Transverse colon (tissue), 4 donors: ENCODE measurements at regions not wholly inside any gene's neighbourhood (a gene's known extent, or its start where the extent isn't known, plus 50 kb on each side); places are given as distances from the start of the nearest gene placed in this dataset.

Experiments
- DNase-seq: peaks from one replicate; pipeline ENCODE4 v3.0.0-alpha.2; 2019
- H3K27ac ChIP-seq, 4 donors: fragments of 200-600 bp; sonication (generic); 2 replicates each; pipeline ENCODE4 v1.5.1; 2016 to 2018; ENCODE audit warnings: inconsistent platforms in 4 of 4
- H3K27me3 ChIP-seq: fragments of 200-600 bp; sonication (generic); 2 replicates; pipeline ENCODE4 v1.5.1; 2017; ENCODE audit warnings: inconsistent platforms
- H3K36me3 ChIP-seq, 4 donors: fragments of 200-600 bp; sonication (generic); 2 replicates each; pipeline ENCODE4 v1.5.1; 2017 to 2019; ENCODE audit warnings: inconsistent platforms in 4 of 4
- H3K4me1 ChIP-seq, 4 donors: fragments of 200-600 bp; sonication (generic); 2 replicates each; pipeline ENCODE4 v1.5.1; 2017 to 2020; ENCODE audit warnings: inconsistent platforms in 4 of 4
- H3K4me3 ChIP-seq, 4 donors: fragments of 200-600 bp; sonication (generic); 1 replicate in 1 of 4; 2 replicates in 3 of 4; pipeline versions ENCODE4 v1.5.1 to v1.6.1; 2017 to 2019; ENCODE audit warnings: inconsistent platforms in 4 of 4
- H3K9me3 ChIP-seq, 2 donors: fragments of 200-600 bp; sonication (generic); 2 replicates each; pipeline ENCODE4 v1.5.1; 2017 to 2019; ENCODE audit warnings: inconsistent platforms in 2 of 2
- EP300 ChIP-seq: sonication (generic); formaldehyde crosslinking; IDR thresholded peaks from one replicate; pipeline ENCODE4 v1.6.1; 2017; ENCODE audit warnings: antibody characterized with exemption, low read depth
- POLR2A ChIP-seq: fragments of 450-650 bp; IDR thresholded peaks from one replicate; pipeline ENCODE4 v1.6.1; 2016; ENCODE audit warnings: antibody characterized with exemption, mild to moderate bottlenecking, moderate library complexity
- POLR2AphosphoS5 ChIP-seq, 3 donors: sonication (generic); formaldehyde crosslinking; IDR thresholded peaks; one replicate each; pipeline ENCODE4 v1.6.1; 2016; ENCODE audit warnings: antibody characterized with exemption in 3 of 3
- WGBS, 2 donors: methylation state at CpG; one replicate each; pipeline ENCODE4 v1.1.5; 2018; ENCODE audit warnings: low coverage in 1 of 2; 5-methylcytosine and 5-hydroxymethylcytosine counted together
- in situ Hi-C, 4 donors: fragments of 200-750 bp; cut with MboI; loops; one replicate each; pipeline versions ENCODE4 v1.15.0 to v1.15.1; 2017; ENCODE audit warnings: low sequenced_read_pairs in 3 of 4, low pct_ligation_motif_present in 1 of 4, low pct_unique_long_range_greater_than_20kb in 1 of 4
- intact Hi-C: fragments of 100-400 bp; cut with DNase I; formaldehyde crosslinking; loops from one replicate; pipeline ENCODE4 v1.15.1; 2023; ENCODE audit warnings: low total_unique reads
- TF ChIP-seq, protein P1 (sequence below), 5 experiments: fragments of 200-600 bp in 3 of 5; fragments of 450-650 bp in 2 of 5; sonication (generic) in 3 of 5; IDR thresholded peaks; 1 replicate in 2 of 5; 2 replicates in 3 of 5; pipeline ENCODE4 v1.5.1; 2016 to 2017; ENCODE audit warnings: antibody characterized with exemption in 5 of 5, inconsistent platforms in 3 of 5, mild to moderate bottlenecking in 2 of 5, moderate library complexity in 1 of 5

DNA sequence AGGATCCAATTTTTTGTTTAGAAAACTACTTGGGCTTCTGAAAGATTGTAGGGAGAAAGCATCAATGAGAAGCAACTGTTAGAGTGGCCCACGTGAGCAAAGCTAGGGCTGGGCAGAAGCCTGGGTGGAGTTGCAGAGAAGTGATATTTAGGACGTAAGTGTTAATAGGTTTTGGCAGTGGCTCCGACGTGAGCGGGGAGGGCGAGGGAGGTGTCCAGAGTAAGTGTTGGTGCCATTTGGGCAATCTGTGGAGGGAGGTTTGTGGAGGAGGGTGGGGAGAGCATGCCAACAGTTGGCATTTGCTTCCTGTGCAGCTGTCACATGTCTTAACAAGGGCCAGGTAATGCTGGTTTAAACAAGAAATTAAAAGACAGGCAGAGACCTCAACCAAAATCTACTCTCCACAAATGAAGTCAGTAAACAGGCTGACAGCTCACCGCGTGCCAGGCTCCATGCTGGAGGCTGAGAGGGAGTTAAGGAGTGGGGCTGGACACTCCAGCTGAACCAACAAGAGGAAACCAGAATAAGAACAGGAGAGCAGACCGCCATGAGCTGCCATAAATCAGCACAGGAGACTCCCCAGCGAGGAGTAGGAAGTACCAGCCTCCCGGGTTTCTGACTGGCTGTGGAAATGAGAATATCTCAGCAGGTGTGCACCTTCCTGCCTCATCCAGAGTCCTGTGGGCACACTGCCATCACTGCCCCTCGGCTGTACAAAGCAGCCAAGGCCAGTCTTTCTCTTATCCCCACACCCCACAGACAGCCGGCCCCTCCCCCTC is 232.6 kb downstream of the ABHD5 start:
- no peak overlapping the region for H3K4me3 ChIP-seq
- H3K27me3 ChIP-seq: peaks cover 63% of the 10 kb centered on the region
- H3K36me3 ChIP-seq: no peaks in the 10 kb centered on the region
- H3K27ac ChIP-seq: no peak overlapping the region
- 10 to 19% methylated on average over 2 to 13 of the region's 13 CpGs for WGBS, 2 donors
- no peak for TF ChIP-seq POLR2AphosphoS5 (IDR thresholded peaks at IDR 0.05)
- TF ChIP-seq EP300: no peak
- no peak for TF ChIP-seq POLR2A
- TF ChIP-seq, protein P1, sequence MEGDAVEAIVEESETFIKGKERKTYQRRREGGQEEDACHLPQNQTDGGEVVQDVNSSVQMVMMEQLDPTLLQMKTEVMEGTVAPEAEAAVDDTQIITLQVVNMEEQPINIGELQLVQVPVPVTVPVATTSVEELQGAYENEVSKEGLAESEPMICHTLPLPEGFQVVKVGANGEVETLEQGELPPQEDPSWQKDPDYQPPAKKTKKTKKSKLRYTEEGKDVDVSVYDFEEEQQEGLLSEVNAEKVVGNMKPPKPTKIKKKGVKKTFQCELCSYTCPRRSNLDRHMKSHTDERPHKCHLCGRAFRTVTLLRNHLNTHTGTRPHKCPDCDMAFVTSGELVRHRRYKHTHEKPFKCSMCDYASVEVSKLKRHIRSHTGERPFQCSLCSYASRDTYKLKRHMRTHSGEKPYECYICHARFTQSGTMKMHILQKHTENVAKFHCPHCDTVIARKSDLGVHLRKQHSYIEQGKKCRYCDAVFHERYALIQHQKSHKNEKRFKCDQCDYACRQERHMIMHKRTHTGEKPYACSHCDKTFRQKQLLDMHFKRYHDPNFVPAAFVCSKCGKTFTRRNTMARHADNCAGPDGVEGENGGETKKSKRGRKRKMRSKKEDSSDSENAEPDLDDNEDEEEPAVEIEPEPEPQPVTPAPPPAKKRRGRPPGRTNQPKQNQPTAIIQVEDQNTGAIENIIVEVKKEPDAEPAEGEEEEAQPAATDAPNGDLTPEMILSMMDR (IDR thresholded peaks at IDR 0.05): no peak
- DNase-seq: no peak
- no peaks in the 10 kb centered on the region for H3K4me1 ChIP-seq
- in situ Hi-C loops (no loop called here), intact Hi-C loops (no loop called here)
- H3K9me3 ChIP-seq: no peaks in the 10 kb centered on the region

DNA sequence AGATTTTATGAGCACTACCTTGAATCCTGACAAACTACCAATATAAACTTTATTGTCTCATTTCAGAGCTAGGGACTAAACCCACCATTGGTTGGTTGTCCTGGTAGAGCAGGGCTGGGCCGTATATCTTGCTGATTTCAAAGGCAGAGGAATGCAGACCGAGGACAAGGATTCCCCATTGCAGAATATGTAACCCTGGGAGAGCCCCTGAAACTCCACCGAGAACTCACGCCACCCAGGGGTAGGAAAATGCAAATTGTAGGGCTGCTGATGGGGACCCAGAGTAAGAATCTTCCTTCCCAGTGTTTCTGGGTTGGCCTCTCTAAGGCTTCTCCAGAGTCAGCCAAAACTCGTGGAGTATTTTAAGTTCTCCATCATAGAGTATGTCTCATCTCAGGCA is 235.3 kb downstream of the ABHD5 start:
- Histone ChIP-seq H3K4me1 (no peaks in the 10 kb centered on the region), H3K36me3 (no peaks in the 10 kb centered on the region), H3K9me3 (no peaks in the 10 kb centered on the region), H3K4me3 (no peak overlapping the region), H3K27ac (no peak overlapping the region), H3K27me3 (peaks cover 51% of the 10 kb centered on the region)
- in situ Hi-C loops: loop anchor here in 1 of 4 donors (25.0 kb wide), 1 partner anchor 111 kb away; no protein-coding TSS in a partner anchor
- WGBS, 2 donors: 44 to 46% methylated on average over 5 of the region's 5 CpGs
- DNase-seq: no peak
- intact Hi-C loops: no loop called here
- TF ChIP-seq POLR2AphosphoS5 (IDR thresholded peaks at IDR 0.05) (no peak), POLR2A (no peak), EP300 (no peak)
- TF ChIP-seq, protein P1 (IDR thresholded peaks at IDR 0.05): no peak

DNA sequence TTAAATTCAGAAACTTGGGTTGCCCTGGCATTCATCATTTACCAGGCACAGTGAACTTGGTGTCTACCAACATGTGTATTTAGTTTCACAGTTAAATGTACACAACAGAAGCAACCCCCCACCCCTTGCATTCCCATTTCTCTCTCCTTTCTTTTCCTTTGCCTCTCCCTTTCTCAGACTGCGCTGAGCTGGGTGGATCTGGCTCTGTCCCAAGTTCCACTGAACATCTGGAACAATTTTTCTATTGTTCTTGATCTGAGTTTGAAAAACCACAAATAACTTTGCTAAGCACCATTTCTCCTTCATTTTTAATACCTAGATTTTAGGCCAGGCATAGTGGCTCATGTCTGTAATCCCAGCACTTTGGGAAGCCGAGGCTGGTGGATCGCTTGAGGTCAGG is 242.2 kb downstream of the ABHD5 start:
- Histone ChIP-seq H3K4me3 (no peak overlapping the region), H3K27ac (no peak overlapping the region), H3K27me3 (no peaks in the 10 kb centered on the region), H3K36me3 (no peaks in the 10 kb centered on the region), H3K9me3 (no peaks in the 10 kb centered on the region), H3K4me1 (no peaks in the 10 kb centered on the region)
- 23 to 43% methylated on average over 1 to 3 of the region's 3 CpGs for WGBS, 2 donors
- in situ Hi-C loops (loop anchor here in 1 of 4 donors (25.0 kb wide), 1 partner anchor 104 kb away; no protein-coding TSS in a partner anchor), intact Hi-C loops (no loop called here)
- DNase-seq: no peak
- TF ChIP-seq EP300: no peak
- TF ChIP-seq POLR2A: no peak
- TF ChIP-seq POLR2AphosphoS5 (IDR thresholded peaks at IDR 0.05): no peak
- TF ChIP-seq, protein P1 (IDR thresholded peaks at IDR 0.05): no peak

DNA sequence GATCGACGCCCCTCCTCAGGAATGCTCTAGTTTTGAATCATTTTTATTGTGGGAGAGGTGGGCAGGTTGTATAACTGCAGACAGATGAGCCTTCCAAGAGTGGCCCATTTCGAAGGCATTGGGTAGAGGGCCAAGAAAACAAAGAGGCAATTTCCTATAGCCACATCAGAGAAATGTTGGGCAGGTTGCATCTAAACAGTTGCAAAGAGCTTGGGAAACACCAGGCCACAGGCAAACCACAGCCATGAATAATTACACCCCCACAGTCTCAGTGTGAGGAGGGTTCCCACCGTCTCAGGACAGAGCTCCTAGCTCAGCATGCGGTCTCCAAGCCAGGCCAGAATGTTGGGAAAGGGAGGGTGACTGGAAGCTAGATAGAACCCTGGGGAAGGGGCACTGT is 257.3 kb downstream of the ABHD5 start:
- in situ Hi-C loops (loop anchor here in 1 of 4 donors (25.0 kb wide), 1 partner anchor 89 kb away; no protein-coding TSS in a partner anchor), intact Hi-C loops (no loop called here)
- Histone ChIP-seq H3K4me1 (peaks cover 0 to 3% (median 0%) of the 10 kb centered on the region in 4 donors), H3K4me3 (no peak overlapping the region), H3K9me3 (no peaks in the 10 kb centered on the region), H3K27me3 (peaks cover 19% of the 10 kb centered on the region), H3K36me3 (no peaks in the 10 kb centered on the region), H3K27ac (no peak overlapping the region)
- DNase-seq: no peak
- WGBS, 2 donors: 77 to 83% methylated on average over 4 to 5 of the region's 5 CpGs
- no peak for TF ChIP-seq POLR2AphosphoS5 (IDR thresholded peaks at IDR 0.05)
